ENCODE measurements at regions not wholly inside any gene's neighbourhood (a gene's known extent, or its start where the extent isn't known, plus 50 kb on each side); places are given as distances from the start of the nearest gene placed in this dataset.

- no peaks in the 10 kb centered on the region for H3K36me3 ChIP-seq (ENCODE audit: low read depth)
- H3F3A ChIP-seq (ENCODE audit: insufficient read depth, low read depth) = no peaks in the 10 kb centered on the region
- no peaks in the 10 kb centered on the region for H3K4me1 ChIP-seq (replicated peaks; ENCODE audit: insufficient read depth)
- ChIA-PET CTCF (interaction anchor here (0.7 kb wide), 1 partner anchor 454 kb away, joined by 5 read pairs; no protein-coding TSS in a partner anchor), POLR2A (ENCODE audit: unreplicated experiment) (interaction anchor here (0.6 to 0.7 kb wide), 5 partner anchors 29 to 606 kb away, joined by 3 to 10 read pairs (median 5); no protein-coding TSS in a partner anchor)
- no peak overlapping the region for H3K27ac ChIP-seq
- no peaks in the 10 kb centered on the region for H3K9me3 ChIP-seq (ENCODE audit: insufficient read depth, low read depth)
- H3K79me2 ChIP-seq (ENCODE audit: low read depth) = no peaks in the 10 kb centered on the region
- TF ChIP-seq CTCF (conservative IDR thresholded peaks at IDR 0.05) (no peak), EZH2 (IDR thresholded peaks at IDR 0.05; ENCODE audit: low read depth) (no peak)
- no peaks in the 10 kb centered on the region for H4K20me1 ChIP-seq (ENCODE audit: insufficient read depth)
- H2AFZ ChIP-seq = no peak overlapping the region
- H3K4me3 ChIP-seq = no peak overlapping the region
- H3K27me3 ChIP-seq (ENCODE audit: insufficient read depth, low read depth) = no peaks in the 10 kb centered on the region
- BruUV-seq (replicated peaks) = no TSS peak
- intact Hi-C loops (cut with micrococcal nuclease; ENCODE audit: unreplicated experiment) = no loop called here
- no peak overlapping the region for H3K4me2 ChIP-seq
- peak in 1 of 2 experiments; percentile 37 for DNase-seq
- no peaks in the 10 kb centered on the region for H3K9me2 ChIP-seq (ENCODE audit: insufficient read depth)
Measured at GRCh38 chr2:150595803-150596470, 108.5 kb upstream of the RND3 start.

GRCh38 chr2:150594299-150594698 lies 106.8 kb upstream of the RND3 start:
- Histone ChIP-seq H3K27me3 (ENCODE audit: insufficient read depth, low read depth) (no peaks in the 10 kb centered on the region), H2AFZ (no peak overlapping the region), H3F3A (ENCODE audit: insufficient read depth, low read depth) (no peaks in the 10 kb centered on the region), H3K4me1 (replicated peaks; ENCODE audit: insufficient read depth) (no peaks in the 10 kb centered on the region), H3K27ac (no peak overlapping the region), H3K36me3 (ENCODE audit: low read depth) (no peaks in the 10 kb centered on the region), H3K9me2 (ENCODE audit: insufficient read depth) (no peaks in the 10 kb centered on the region), H3K9me3 (ENCODE audit: insufficient read depth, low read depth) (no peaks in the 10 kb centered on the region), H3K79me2 (ENCODE audit: low read depth) (no peaks in the 10 kb centered on the region), H4K20me1 (ENCODE audit: insufficient read depth) (no peaks in the 10 kb centered on the region), H3K4me3 (no peak overlapping the region), H3K4me2 (no peak overlapping the region)
- POLR2A ChIA-PET (ENCODE audit: unreplicated experiment) = no interaction called here
- intact Hi-C loops (cut with micrococcal nuclease; ENCODE audit: unreplicated experiment) = no loop called here
- DNase-seq = no peak
- no peak for TF ChIP-seq EZH2 (IDR thresholded peaks at IDR 0.05; ENCODE audit: low read depth)
- no peak for TF ChIP-seq CTCF (conservative IDR thresholded peaks at IDR 0.05)
- BruUV-seq (replicated peaks) = no TSS peak
- CTCF ChIA-PET = no interaction called here

GRCh38 chr2:150591496-150592285 lies 104.2 kb upstream of the RND3 start:
- Histone ChIP-seq H3K27me3 (ENCODE audit: insufficient read depth, low read depth) (no peaks in the 10 kb centered on the region), H4K20me1 (ENCODE audit: insufficient read depth) (no peaks in the 10 kb centered on the region)

More at GRCh38 chr2:150591496-150592285, 104.2 kb upstream of the RND3 start:
- TF ChIP-seq CTCF (conservative IDR thresholded peaks at IDR 0.05) (no peak), EZH2 (IDR thresholded peaks at IDR 0.05; ENCODE audit: low read depth) (no peak)
- Histone ChIP-seq H3F3A (ENCODE audit: insufficient read depth, low read depth) (peaks cover 9% of the 10 kb centered on the region), H3K4me1 (replicated peaks; ENCODE audit: insufficient read depth) (peaks cover 10% of the 10 kb centered on the region), H3K9me3 (ENCODE audit: insufficient read depth, low read depth) (no peaks in the 10 kb centered on the region), H3K4me3 (no peak overlapping the region), H2AFZ (no peak overlapping the region), H3K9me2 (ENCODE audit: insufficient read depth) (no peaks in the 10 kb centered on the region), H3K79me2 (ENCODE audit: low read depth) (no peaks in the 10 kb centered on the region), H3K27ac (no peak overlapping the region), H3K4me2 (no peak overlapping the region), H3K36me3 (ENCODE audit: low read depth) (no peaks in the 10 kb centered on the region)
- no peak for DNase-seq
- CTCF ChIA-PET = interaction anchor here (0.6 kb wide), 1 partner anchor 688 kb away, joined by 3 read pairs; no protein-coding TSS in a partner anchor
- POLR2A ChIA-PET (ENCODE audit: unreplicated experiment) = interaction anchor here (0.6 kb wide), 1 partner anchor 209 kb away, joined by 12 read pairs; no protein-coding TSS in a partner anchor
- no TSS peak for BruUV-seq (replicated peaks)
- intact Hi-C loops (cut with micrococcal nuclease; ENCODE audit: unreplicated experiment) = no loop called here

Measured in PC-9 (cell line).